MM.1S (cell line): ENCODE measurements at regions not wholly inside any gene's neighbourhood (a gene's known extent, or its start where the extent isn't known, plus 50 kb on each side); places are given as distances from the start of the nearest gene placed in this dataset.

Source experiments
- DNase-seq: peaks from one replicate; pipeline ENCODE4 v3.0.0-alpha.2; 2015
- H2AFZ ChIP-seq: fragments of 300-600 bp; sonication (generic); 2 replicates; pipeline ENCODE4 v1.6.0; 2016; ENCODE audit warnings: antibody characterized with exemption, low read length
- H3F3A ChIP-seq: fragments of 300-600 bp; sonication (generic); 2 replicates; pipeline ENCODE4 v1.6.1; 2016; ENCODE audit warnings: mild to moderate bottlenecking, antibody characterized with exemption, low read length, moderate library complexity, mixed read lengths; ENCODE audit not compliant: insufficient read depth
- H3K27ac ChIP-seq: fragments of 300-600 bp; sonication (generic); 2 replicates; pipeline ENCODE4 v1.5.1; 2016; ENCODE audit warnings: mild to moderate bottlenecking, low read length
- H3K27me3 ChIP-seq: fragments of 300-600 bp; sonication (generic); replicated peaks from 2 replicates; pipeline ENCODE4 v1.6.0; 2016; ENCODE audit warnings: low read length; ENCODE audit not compliant: insufficient read depth
- H3K36me3 ChIP-seq: fragments of 300-600 bp; sonication (generic); replicated peaks from 2 replicates; pipeline ENCODE4 v1.6.1; 2016; ENCODE audit warnings: mild to moderate bottlenecking, low read length, mixed read lengths; ENCODE audit not compliant: insufficient read depth
- H3K4me1 ChIP-seq: fragments of 300-600 bp; sonication (generic); 2 replicates; pipeline ENCODE4 v1.6.1; 2016; ENCODE audit warnings: low read length, mixed read lengths
- H3K4me2 ChIP-seq: fragments of 300-600 bp; sonication (generic); 2 replicates; pipeline ENCODE4 v1.6.0; 2016; ENCODE audit warnings: low read depth, low read length
- H3K4me3 ChIP-seq: fragments of 300-600 bp; sonication (generic); 2 replicates; pipeline ENCODE4 v1.5.1; 2016; ENCODE audit warnings: low read length, mixed read lengths
- H3K79me2 ChIP-seq: fragments of 300-600 bp; sonication (generic); 2 replicates; pipeline ENCODE4 v1.6.1; 2016; ENCODE audit warnings: mixed run types, low read length, mixed read lengths
- H3K9ac ChIP-seq: fragments of 300-600 bp; sonication (generic); 2 replicates; pipeline ENCODE4 v1.6.1; 2016; ENCODE audit warnings: low read length, mixed read lengths
- H3K9me2 ChIP-seq: fragments of 300-600 bp; sonication (generic); replicated peaks from 2 replicates; pipeline ENCODE4 v1.6.1; 2016; ENCODE audit warnings: mild to moderate bottlenecking, low read length, mixed read lengths; ENCODE audit not compliant: insufficient read depth
- H3K9me3 ChIP-seq: fragments of 300-600 bp; sonication (generic); replicated peaks from 2 replicates; pipeline ENCODE4 v1.6.1; 2016; ENCODE audit warnings: mild to moderate bottlenecking, low read length, mixed read lengths; ENCODE audit not compliant: insufficient read depth
- H4K20me1 ChIP-seq: fragments of 300-600 bp; sonication (generic); 2 replicates; pipeline ENCODE4 v1.6.1; 2016; ENCODE audit warnings: mild to moderate bottlenecking, low read length, moderate library complexity, mixed read lengths; ENCODE audit not compliant: insufficient read depth
- EZH2 ChIP-seq: fragments of 300-600 bp; sonication (generic); optimal IDR thresholded peaks from 2 replicates; pipeline ENCODE3; 2017; ENCODE audit warnings: low read depth, mild to moderate bottlenecking, antibody characterized with exemption, low read length, mixed read lengths
- EZH2phosphoT487 ChIP-seq: fragments of 300-600 bp; sonication (generic); IDR thresholded peaks from 2 replicates; pipeline ENCODE4 v1.6.1; 2018; ENCODE audit warnings: antibody characterized with exemption, low read length
- TF ChIP-seq, protein P1 (sequence below): fragments of 300-600 bp; sonication (generic); IDR thresholded peaks from 2 replicates; pipeline ENCODE4 v1.5.1; 2016; ENCODE audit warnings: antibody characterized with exemption, low read length, mixed read lengths

DNA sequence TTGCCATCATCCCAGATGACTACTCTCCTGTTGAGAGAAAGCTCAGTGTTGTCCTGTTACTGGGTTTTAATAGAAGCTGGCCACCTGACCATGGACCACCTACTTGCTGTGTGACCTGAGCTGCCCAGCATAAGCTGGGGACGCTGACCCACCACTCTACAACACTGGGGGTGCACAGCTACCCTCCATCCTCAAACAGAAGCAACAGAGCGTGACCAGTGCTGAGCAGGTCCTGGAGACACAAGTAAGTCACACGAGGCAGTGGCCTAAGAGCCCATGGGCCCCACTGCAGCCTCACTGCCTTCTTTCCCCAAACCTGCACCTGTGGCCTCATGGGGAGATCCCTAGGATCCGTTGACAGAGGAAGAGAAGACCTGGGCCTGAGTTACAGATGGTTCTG lies 198.6 kb upstream of the ADARB2 start:
- Histone ChIP-seq H3K9me3 (no peaks in the 10 kb centered on the region), H3K4me3 (no peak overlapping the region), H3K79me2 (no peaks in the 10 kb centered on the region), H3K9ac (no peak overlapping the region), H3K36me3 (no peaks in the 10 kb centered on the region), H3K27me3 (0 out of 2 replicates have a peak, but pooled peaks cover 4% of the 10 kb centered on the region), H3F3A (0 out of 2 replicates have a peak, but pooled peaks cover 4% of the 10 kb centered on the region), H3K9me2 (no peaks in the 10 kb centered on the region), H3K4me1 (no peaks in the 10 kb centered on the region), H3K27ac (no peak overlapping the region), H3K4me2 (no peak overlapping the region), H2AFZ (no peak overlapping the region), H4K20me1 (no peaks in the 10 kb centered on the region)
- DNase-seq = no peak
- TF ChIP-seq EZH2 = no peak
- TF ChIP-seq, protein P1, sequence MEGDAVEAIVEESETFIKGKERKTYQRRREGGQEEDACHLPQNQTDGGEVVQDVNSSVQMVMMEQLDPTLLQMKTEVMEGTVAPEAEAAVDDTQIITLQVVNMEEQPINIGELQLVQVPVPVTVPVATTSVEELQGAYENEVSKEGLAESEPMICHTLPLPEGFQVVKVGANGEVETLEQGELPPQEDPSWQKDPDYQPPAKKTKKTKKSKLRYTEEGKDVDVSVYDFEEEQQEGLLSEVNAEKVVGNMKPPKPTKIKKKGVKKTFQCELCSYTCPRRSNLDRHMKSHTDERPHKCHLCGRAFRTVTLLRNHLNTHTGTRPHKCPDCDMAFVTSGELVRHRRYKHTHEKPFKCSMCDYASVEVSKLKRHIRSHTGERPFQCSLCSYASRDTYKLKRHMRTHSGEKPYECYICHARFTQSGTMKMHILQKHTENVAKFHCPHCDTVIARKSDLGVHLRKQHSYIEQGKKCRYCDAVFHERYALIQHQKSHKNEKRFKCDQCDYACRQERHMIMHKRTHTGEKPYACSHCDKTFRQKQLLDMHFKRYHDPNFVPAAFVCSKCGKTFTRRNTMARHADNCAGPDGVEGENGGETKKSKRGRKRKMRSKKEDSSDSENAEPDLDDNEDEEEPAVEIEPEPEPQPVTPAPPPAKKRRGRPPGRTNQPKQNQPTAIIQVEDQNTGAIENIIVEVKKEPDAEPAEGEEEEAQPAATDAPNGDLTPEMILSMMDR = no peak
- TF ChIP-seq EZH2phosphoT487 = no peak

DNA sequence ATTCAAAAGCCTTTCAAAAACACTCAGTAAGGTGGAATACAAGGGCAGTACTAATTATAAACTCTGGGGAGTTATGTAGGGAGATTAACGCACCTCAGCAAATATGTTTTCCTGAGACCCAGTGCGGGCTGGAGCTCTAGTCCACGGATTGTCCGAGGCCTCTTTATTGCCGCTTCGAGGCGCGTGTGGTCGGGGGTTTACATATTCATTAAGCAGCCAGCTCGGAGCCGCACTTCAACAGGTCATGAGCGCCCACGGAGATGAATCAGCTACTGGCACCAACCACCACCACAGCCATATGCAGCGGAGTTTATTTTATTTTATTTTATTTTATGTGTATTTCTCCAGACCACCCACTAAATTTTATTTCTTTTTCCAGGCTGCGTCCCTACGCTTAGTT lies 195.9 kb upstream of the ADARB2 start:
- H3K9me3 ChIP-seq = no peaks in the 10 kb centered on the region
- no peaks in the 10 kb centered on the region for H3K9me2 ChIP-seq
- H4K20me1 ChIP-seq = no peaks in the 10 kb centered on the region
- H3K27ac ChIP-seq = no peak overlapping the region
- no peak for TF ChIP-seq EZH2
- no peak for TF ChIP-seq EZH2phosphoT487
- TF ChIP-seq, protein P1 = no peak
- H3K27me3 ChIP-seq = no peaks in the 10 kb centered on the region
- no peaks in the 10 kb centered on the region for H3K4me1 ChIP-seq
- no peak overlapping the region for H3K4me3 ChIP-seq
- no peak overlapping the region for H3K9ac ChIP-seq
- no peaks in the 10 kb centered on the region for H3K79me2 ChIP-seq
- H3F3A ChIP-seq = no peaks in the 10 kb centered on the region
- H3K4me2 ChIP-seq = no peak overlapping the region
- DNase-seq = no peak
- H3K36me3 ChIP-seq = no peaks in the 10 kb centered on the region
- no peak overlapping the region for H2AFZ ChIP-seq

- H3K4me2 ChIP-seq = no peak overlapping the region
- no peaks in the 10 kb centered on the region for H3K36me3 ChIP-seq
- H3K27ac ChIP-seq = no peak overlapping the region
- no peak overlapping the region for H3K9ac ChIP-seq
- no peaks in the 10 kb centered on the region for H4K20me1 ChIP-seq
- H3K9me2 ChIP-seq = no peaks in the 10 kb centered on the region
- no peaks in the 10 kb centered on the region for H3K4me1 ChIP-seq
- TF ChIP-seq EZH2phosphoT487 (no peak), EZH2 (no peak)
- TF ChIP-seq, protein P1 = no peak
- DNase-seq = no peak
- no peak overlapping the region for H2AFZ ChIP-seq
- no peak overlapping the region for H3K4me3 ChIP-seq
- no peaks in the 10 kb centered on the region for H3K79me2 ChIP-seq
- H3K9me3 ChIP-seq = no peaks in the 10 kb centered on the region
- H3F3A ChIP-seq = no peaks in the 10 kb centered on the region
- H3K27me3 ChIP-seq = no peaks in the 10 kb centered on the region
Observed at GRCh38 chr10:1932692-1933094, 195.4 kb upstream of the ADARB2 start.
